Stimulated activated CD4-positive, alpha-beta T cell treated with anti-CD3 and anti-CD28 coated beads, Interleukin-1b, Interleukin-23, amount 100 ng/mL, for 4 hours (primary cell): ENCODE measurements at regions not wholly inside any gene's neighbourhood (a gene's known extent, or its start where the extent isn't known, plus 50 kb on each side); places are given as distances from the start of the nearest gene placed in this dataset.
A peak's percentile ranks its signal among the peaks of the same experiment; 100 is the strongest.
"Not testable (repeated sequence)": the region's sequence is repeated elsewhere in the genome, so short reads cannot be mapped to it uniquely, and the experiment has no call there.

ENCODE experiments used
- DNase-seq, 2 donors: peaks; one replicate each; pipeline ENCODE4 v3.0.0-alpha.2; 2020; ENCODE audit warnings: low read depth in 2 of 2

GRCh38 chr1:185468626-185469025 is 151.6 kb upstream of the IVNS1ABP start:
- no peak for DNase-seq

DNA sequence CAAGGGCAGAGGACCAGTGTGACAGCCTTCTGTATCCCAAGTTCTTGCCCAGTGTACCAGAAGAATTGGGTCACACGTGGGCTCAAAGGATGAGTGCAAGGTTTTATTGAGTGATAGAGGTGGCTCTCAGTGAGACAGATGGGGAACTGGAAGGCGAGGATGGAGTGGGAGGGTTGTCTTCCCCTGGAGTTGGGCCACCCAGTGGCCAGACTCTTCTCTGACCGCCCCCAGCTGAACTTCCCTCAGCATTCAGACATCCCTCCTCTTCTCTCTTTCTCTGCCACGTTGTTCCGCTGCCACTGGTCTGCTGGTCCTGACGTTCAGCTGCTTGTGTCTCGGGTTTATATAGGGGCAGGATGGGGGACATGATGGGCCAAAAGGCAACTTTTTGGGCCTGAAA is 150.1 kb upstream of the IVNS1ABP start:
- DNase-seq = no peak

GRCh38 chr1:185464777-185465176 is 147.7 kb upstream of the IVNS1ABP start:
- no peak for DNase-seq

GRCh38 chr1:185463433-185463832 is 146.4 kb upstream of the IVNS1ABP start:
- DNase-seq = no peak

DNA sequence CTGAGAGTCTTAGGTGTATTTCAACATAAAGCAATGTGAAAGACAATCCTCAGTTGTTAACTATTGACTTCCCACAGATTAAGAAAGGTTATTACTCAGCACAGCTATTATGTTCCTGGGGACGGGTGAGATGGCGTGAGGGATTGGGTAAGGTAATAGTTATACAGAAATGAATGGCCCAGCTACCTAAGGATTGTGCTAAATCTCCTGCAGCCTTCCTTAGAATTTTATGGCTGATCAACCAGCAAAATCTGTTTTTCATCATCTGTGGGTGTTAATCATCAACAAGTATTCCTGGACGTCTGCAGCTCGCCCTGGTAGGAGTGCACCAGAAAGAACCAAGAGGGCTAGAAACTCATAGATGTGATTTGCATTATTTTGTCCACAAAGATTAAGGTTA is 146.0 kb upstream of the IVNS1ABP start:
- DNase-seq = no peak

DNA sequence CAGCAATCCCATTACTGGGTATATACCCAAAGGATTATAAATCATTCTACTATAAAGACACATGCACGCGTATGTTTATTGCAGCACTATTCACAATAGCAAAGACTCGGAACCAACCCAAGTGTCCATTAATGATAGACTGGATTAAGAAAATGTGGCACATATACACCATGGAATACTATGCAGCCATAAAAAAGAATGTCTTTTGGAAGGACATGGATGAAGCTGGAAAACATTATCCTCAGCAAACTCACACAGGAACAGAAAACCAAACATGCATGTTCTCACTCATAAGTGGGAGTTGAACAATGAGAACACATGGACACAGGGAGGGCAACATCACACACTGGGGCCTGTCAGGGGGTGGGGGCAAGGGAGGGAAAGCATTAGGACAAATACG is 143.7 kb upstream of the IVNS1ABP start:
- DNase-seq = not testable (repeated sequence)

- DNase-seq = no peak
Observed at GRCh38 chr1:185459141-185459540, 142.1 kb upstream of the IVNS1ABP start.

DNA sequence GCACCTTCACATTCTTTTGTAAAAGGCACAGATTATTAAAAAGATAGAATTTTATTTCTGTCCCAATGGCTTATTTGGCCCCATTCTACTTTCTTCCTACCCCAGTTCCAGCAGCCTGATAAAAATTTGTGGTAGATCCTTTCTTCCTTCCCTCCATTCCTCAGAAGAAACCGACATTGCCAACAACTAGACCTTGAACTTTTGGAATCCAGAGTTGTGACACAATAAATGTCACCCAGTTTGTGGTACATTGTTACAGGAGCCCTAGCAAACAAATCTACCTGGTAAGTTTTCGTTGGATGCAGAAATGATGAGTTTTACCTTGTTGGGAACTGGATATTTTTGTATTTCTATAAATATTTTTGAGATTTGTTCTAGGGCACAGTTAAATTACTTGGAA is 141.6 kb upstream of the IVNS1ABP start:
- no peak for DNase-seq

DNA sequence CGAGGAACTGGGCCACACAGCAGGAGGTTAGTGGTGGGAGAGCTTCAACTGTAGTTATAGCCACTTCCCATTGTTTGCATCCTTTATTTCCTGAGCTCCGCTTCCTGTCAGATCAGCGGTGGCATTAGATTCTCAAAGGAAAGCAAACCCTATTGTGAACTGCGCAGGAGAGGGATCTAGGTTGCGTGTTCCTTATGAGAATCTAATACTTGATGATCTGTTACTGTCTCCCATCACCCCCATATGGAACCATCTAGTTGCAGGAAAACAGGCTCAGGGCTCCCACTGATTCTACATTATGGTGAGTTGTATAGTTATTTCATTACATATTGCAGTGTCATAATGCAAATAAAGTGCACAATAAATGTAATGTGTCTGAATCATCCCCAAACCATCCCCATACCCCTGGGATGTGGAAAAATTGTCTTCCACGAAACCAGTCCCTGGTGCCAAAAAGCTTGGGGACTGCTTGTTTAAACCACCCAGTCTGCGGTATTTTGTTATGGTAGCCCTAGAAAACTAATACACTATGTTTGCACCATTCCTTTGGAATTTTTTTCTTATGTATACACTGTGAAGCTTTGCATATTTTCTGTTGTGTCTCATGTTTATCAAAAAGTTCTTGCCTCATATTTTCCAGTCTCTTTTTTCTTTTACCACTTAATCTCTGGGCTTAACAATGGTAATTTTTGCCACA is 136.6 kb upstream of the IVNS1ABP start:
- DNase-seq = no peak

DNA sequence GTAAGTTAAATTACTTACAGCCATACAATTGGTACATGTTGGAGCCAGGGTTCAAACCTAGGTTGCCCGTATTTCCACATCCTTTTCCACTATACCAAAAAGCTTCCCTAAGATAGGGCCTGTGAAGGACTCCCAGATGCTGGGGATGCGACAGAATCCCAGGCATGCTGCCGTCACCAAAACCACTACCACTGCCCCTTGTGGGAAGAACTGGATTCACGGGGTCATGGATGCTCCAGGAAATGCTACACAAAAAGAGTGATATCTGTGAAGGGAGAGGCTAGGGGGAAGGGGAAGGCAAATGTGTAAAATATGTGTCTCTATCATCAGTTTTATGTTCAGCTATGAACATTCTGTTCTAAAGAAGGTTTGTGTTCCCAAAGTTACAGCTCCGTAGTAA is 133.9 kb upstream of the IVNS1ABP start:
- DNase-seq = no peak

DNA sequence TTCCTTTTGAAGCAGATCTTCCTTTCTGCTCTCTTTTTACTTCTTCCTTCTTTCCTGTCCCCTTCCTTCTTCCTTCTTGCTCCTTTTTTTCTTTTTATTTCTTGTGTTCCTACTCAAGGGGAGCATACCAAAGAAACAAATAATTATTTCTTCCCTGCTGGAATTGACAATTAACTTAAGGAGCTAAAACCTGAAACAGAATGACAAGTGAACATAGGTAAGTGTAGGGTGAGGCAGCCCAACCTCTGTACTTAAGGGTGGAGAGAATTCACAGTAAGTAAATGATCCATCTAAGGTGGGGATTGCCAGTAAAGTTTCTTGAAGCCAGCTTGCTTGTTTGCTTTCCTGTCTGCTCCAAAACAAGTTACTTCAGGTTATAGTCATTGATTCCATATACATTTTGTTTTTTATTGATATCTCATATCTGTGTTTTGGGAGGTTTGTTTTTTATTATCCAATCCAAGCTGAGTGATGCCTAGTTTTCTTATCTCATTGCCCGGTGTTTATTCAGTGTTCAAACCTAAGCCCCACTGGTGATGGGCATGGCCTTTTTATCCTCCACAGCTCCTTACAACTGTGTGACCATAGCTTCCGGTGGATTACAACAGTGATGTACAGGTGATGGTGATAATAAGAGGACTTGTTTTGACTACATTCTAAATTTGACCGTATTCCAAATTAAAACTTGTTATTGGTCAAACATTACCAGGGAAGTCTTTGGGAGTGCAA is 133.2 kb upstream of the IVNS1ABP start:
- DNase-seq = no peak

DNA sequence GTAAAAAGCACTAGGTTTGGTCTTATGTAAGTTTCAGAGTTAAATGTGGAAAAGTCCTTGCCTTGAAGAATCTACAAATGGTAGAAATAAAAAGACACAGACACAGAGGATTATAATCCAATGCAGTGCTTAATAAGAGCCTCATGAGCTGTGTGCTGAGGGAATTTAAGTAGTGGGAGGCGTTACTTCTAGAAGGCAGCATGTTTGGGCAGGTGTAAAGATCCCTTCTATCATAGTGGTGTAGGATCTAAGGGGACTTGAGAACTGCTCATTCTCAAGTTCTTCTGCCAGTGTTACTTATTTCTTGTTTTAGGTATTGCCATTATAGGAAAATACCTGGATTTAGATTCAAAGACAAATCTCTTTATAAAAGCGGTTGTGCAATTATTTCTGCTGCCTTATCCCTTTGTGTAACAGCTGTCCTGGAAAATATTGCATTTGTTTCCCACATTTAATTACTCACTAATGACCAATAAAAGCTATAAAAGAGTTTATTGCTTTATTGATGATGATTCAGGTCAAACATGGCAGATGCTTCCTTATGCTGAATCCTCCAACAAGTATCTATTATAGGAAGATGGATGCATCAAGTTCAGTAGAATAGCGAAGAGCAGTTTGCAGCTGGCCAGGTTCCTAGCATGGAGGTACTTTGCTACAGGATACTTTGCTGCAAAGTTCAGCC is 132.5 kb upstream of the IVNS1ABP start:
- no peak for DNase-seq

DNA sequence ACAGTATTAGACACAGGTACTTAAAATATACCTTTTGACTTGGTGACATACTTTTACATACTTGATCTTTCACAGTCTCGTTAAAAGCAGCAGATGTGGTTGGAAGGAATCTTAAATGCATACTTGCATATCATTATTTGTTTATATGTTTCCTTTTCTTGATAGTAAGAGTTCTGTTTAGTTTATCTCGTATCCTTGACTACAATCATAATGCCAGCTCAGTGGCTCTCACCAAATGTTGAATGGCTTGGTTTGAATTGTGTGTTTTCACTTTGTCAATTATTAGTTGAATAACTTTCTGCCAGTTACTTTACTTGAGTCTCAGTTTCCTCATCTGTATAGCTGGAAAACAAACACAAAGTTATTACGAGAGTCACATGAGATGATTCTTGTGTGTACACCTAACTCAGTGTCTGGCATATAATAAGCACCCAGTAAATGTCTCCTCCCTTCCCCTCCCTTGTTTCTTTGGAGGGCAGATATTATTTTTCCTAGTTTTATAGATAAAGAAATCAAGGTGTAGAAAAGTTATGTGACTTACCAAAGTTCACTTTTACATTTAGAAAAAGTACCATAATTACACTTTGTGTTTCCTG is 131.6 kb upstream of the IVNS1ABP start:
- no peak for DNase-seq

- DNase-seq = no peak
Observed at GRCh38 chr1:185446131-185446530, 129.1 kb upstream of the IVNS1ABP start.

- no peak for DNase-seq
Observed at GRCh38 chr1:185445594-185445993, 128.6 kb upstream of the IVNS1ABP start.

DNA sequence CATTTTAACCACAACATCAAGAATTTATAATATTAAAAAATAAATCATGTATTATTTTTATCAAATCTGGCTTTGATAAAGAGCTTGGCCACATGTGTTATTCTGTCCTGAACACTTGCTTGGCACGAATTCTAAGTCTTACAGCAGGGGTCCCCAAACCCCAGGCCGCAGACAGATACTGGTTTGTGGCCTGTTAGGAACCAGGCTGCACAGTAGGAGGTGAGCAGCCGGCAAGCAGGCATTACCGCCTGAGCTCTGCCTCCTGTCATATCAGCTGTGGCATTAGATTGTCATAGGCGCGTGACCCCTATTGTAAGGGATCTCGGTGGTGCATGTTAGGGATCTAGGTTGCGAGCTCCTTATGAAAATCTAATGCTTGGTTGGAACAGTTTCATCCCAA is 127.6 kb upstream of the IVNS1ABP start:
- no peak for DNase-seq

GRCh38 chr1:185442050-185442449 is 125.0 kb upstream of the IVNS1ABP start:
- DNase-seq = no peak

DNA sequence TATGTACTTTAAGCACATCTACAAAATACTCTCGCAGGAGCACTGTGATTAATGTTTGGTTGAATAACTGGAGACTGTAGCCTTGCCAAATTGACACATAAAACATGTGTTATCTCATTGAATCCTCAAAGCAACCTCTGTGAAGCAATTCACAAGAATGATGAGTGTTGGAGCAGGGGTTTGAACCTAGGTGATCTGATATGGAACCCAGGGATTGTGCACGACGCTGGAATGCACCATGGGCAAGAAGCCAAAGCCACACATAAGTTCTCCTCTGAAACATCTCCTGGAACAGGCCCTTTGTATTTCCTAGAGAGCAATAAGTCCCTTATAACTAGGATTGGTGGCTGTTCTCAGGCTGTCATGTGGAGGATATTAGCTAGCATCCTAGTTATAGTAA is 124.6 kb upstream of the IVNS1ABP start:
- no peak for DNase-seq

DNA sequence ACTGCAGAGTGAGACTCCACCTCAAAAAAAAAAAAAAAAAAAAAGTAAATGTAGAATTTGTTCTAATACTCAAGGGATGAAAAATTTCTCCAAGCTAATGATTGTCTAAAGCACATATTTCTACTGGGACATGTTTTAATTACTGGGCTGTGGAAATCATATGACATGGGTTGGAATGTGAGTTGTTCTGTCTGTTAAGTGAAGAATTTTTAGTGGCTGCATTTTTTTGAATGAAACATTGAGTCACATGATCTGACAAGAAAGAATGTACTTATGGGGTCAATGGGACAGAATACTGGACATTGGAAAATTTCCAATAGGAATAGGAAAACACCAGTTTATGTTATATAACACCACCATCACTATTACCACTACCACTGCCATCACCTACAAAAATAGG is 123.8 kb upstream of the IVNS1ABP start:
- no peak for DNase-seq

DNA sequence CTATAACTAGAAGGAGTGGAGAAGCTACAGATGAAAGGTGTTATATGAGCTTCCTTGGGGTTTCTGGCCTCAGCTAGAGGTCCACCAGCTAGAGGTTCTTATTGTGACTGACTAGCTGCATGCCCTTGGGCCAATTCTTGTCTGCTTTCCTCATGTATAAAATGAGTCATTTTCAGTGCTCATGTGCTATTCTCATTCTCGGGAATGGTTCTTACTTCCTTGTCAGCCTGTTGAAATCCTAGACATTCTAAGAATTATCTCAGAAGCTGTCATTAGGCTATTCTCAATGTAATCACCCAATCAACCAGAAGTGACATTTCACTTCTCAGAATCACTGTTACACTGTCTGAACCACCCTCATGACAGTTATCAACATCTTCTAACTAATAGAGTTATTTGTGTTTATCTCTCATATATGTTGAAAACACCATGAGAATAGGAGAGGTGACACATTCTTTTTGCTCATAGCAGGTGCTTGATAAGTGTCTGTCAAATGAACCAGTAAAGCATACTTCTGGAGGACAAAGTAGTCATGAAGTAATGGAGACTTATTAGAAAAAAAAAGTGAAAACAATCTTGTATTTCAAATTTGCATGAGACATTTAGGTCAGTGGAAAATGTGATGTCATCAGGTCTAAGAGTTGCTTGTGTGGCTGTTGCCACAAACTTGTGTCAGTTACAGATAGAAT is 122.8 kb upstream of the IVNS1ABP start:
- DNase-seq = peak in 1 of 2 donors; percentile 21

- DNase-seq = no peak
Observed at GRCh38 chr1:185438936-185439335, 121.9 kb upstream of the IVNS1ABP start.
